ENCODE measurements at regions not wholly inside any gene's neighbourhood (a gene's known extent, or its start where the extent isn't known, plus 50 kb on each side); places are given as distances from the start of the nearest gene placed in this dataset.

DNA sequence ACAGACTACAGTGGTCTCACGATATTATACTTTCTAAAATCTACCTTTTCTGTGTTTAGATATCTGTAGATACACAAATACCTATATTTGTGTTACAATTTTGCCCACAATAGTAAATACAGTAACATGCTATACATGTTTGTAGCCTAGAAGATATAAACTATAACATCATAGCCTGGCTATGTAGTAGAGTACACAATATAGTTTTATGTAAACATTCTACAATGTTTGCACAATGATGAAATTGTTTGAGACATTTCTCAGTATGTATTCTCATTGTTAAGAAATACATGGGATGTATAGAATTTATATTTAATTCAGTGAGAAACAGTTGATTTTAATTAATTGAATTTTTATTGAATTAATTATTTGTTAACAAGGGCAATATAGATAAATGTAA is 1367.0 kb downstream of the OTOL1 start:
- TF ChIP-seq, protein P1, sequence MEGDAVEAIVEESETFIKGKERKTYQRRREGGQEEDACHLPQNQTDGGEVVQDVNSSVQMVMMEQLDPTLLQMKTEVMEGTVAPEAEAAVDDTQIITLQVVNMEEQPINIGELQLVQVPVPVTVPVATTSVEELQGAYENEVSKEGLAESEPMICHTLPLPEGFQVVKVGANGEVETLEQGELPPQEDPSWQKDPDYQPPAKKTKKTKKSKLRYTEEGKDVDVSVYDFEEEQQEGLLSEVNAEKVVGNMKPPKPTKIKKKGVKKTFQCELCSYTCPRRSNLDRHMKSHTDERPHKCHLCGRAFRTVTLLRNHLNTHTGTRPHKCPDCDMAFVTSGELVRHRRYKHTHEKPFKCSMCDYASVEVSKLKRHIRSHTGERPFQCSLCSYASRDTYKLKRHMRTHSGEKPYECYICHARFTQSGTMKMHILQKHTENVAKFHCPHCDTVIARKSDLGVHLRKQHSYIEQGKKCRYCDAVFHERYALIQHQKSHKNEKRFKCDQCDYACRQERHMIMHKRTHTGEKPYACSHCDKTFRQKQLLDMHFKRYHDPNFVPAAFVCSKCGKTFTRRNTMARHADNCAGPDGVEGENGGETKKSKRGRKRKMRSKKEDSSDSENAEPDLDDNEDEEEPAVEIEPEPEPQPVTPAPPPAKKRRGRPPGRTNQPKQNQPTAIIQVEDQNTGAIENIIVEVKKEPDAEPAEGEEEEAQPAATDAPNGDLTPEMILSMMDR (IDR thresholded peaks at IDR 0.05; ENCODE audit: low read depth, low read length): no peak
- DNase-seq (ENCODE audit: low read depth, low spot score): no peak
- H3K4me3 ChIP-seq (ENCODE audit: low read depth, low read length): no peak overlapping the region
- in situ Hi-C loops (cut with HindIII; ENCODE audit: low sequenced_read_pairs): no loop called here

DNA sequence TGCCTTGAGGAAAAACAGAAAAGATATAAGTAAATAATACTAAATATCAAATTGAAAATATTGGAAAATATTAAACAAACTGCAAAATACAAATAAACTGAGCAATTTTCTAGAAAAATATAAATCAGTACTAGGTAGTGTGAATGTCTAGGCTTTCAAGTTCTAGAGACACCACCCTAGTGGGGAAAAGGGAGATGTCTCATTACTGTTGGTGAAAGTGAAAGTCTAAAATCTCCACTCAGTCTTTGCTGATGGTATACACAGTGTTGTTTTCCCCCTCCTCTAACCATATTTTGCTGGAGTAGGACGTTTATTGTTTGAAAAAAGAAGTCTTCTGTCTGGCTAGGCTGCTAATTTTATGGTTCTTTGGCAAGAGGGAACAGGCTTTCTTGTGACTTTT is 1368.9 kb downstream of the OTOL1 start:
- no peak overlapping the region for H3K4me3 ChIP-seq (ENCODE audit: low read depth, low read length)
- DNase-seq (ENCODE audit: low read depth, low spot score): peak; percentile 5
- TF ChIP-seq, protein P1 (IDR thresholded peaks at IDR 0.05; ENCODE audit: low read depth, low read length): no peak
- in situ Hi-C loops (cut with HindIII; ENCODE audit: low sequenced_read_pairs): no loop called here

DNA sequence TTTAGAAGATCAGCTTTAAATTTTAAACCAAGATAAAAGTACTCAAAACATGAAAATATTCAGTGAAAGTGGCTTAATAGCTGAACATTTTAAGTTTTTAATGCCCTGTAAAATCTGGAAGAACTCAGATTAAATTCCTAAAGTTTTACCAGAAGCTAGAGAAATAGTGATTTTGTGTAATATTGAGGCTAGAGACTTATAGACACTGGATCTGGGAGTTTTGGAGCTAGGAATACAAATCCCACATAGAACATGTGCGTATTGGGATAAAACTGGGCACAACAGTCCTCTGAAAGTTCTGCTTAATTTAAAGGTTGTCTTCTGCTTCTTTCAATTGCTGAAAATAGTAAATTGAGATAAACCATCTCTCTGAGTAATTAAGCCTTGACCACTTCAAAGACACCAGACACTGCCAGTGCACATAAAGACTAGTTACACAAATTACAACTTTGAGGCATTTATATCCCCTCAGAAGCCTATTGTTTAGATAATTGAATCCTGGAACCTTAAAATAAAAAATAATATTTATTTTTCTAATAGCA is 1382.5 kb downstream of the OTOL1 start:
- H3K4me3 ChIP-seq (ENCODE audit: low read depth, low read length): no peak overlapping the region
- no peak for DNase-seq (ENCODE audit: low read depth, low spot score)
- in situ Hi-C loops (cut with HindIII; ENCODE audit: low sequenced_read_pairs): no loop called here
- TF ChIP-seq, protein P1 (IDR thresholded peaks at IDR 0.05; ENCODE audit: low read depth, low read length): no peak

DNA sequence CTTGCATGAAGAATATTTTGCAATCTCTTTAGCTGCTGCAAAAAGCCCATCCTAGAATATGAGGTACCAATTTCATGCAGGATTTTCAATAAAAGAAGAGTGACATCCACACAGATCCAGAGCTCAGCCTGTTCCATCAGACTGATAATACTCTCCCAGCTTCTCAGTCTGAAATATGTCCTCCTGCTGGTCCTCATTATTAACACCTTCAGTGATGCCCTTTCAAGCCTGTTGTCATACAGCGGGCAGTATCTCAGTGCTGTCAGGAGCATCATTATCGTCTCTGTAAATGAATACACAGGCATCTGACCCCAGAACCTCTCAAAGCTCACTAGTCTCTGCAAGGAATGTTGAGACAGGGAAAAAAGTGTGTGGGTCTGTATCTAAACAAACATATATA is 1387.8 kb downstream of the OTOL1 start:
- no peak for DNase-seq (ENCODE audit: low read depth, low spot score)
- H3K4me3 ChIP-seq (ENCODE audit: low read depth, low read length): no peak overlapping the region
- TF ChIP-seq, protein P1 (IDR thresholded peaks at IDR 0.05; ENCODE audit: low read depth, low read length): no peak
- in situ Hi-C loops (cut with HindIII; ENCODE audit: low sequenced_read_pairs): no loop called here

DNA sequence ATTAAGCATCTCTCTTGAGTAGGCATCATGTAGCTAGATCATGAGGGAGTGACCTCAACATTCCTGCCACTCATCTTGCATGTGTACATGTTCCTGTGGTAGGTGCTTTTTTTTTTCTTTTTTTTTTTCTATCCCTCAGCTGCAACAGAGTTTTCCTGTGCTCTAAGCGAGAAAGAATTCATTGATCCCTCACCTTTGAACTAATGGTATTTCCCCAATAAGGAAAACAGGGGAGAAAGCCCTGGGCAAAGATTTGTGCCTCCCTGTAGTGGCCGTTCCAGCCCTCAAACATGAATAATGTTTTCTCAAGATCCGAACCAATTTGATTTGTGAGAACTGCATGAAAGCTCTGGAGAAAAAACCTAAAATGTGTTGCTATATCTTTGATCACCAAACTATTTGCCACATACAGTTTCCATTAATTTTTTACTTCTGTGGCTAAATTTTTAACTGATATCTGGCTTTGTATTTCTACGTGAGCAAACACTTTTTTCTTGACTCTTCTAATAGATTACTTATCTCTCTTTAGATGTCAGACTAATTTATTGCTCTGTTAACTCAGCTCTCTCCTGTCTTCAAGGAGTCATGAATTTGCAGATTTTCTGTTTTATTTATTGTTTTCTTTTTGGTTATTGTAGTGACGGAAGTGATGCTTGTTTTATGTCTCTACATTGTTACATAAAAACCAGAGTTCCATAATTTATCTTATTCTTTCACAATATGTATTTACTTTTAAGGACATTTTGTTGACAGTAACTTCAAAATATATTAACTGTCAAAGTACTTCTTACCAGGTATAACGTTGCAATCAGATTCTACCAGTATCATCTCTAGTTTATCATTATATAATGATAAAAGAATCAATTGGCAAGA is 1396.5 kb downstream of the OTOL1 start:
- no peak overlapping the region for H3K4me3 ChIP-seq (ENCODE audit: low read depth, low read length)
- TF ChIP-seq, protein P1 (IDR thresholded peaks at IDR 0.05; ENCODE audit: low read depth, low read length): no peak
- in situ Hi-C loops (cut with HindIII; ENCODE audit: low sequenced_read_pairs): no loop called here
- no peak for DNase-seq (ENCODE audit: low read depth, low spot score)

DNA sequence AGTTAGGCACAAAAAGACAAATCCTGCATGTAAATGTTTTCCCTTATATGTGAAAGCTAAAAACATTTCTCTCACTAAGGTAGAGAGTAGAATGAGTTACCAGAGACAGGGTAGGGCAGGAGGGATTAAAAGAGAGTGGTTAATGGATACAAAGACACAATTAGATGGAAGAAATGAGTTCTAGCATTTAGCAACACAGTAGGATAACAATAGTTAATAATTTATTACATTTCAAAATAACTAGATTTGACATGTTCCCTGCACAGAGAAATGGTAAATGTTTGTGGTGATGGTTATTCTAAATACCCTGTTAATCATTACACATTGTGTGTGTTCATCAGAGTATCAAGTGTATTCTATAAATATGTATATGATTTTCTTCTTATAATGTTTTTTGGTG is 1400.7 kb downstream of the OTOL1 start:
- TF ChIP-seq, protein P1 (IDR thresholded peaks at IDR 0.05; ENCODE audit: low read depth, low read length): no peak
- in situ Hi-C loops (cut with HindIII; ENCODE audit: low sequenced_read_pairs): no loop called here
- H3K4me3 ChIP-seq (ENCODE audit: low read depth, low read length): no peak overlapping the region
- DNase-seq (ENCODE audit: low read depth, low spot score): no peak

Measured in astrocyte of the spinal cord (primary cell).